ENCODE measurements at regions not wholly inside any gene's neighbourhood (a gene's known extent, or its start where the extent isn't known, plus 50 kb on each side); places are given as distances from the start of the nearest gene placed in this dataset.
"Not testable (repeated sequence)": the region's sequence is repeated elsewhere in the genome, so short reads cannot be mapped to it uniquely, and the experiment has no call there.

- not testable (repeated sequence) for TF ChIP-seq CTCF, POLR2A (IDR thresholded peaks at IDR 0.05)
Observed at GRCh38 chrX:50968871-50969635, 58.5 kb downstream of the BMP15 start.

Measured in heart left ventricle (tissue), 13 donors.